IMR-90 (cell line): ENCODE measurements at regions not wholly inside any gene's neighbourhood (a gene's known extent, or its start where the extent isn't known, plus 50 kb on each side); places are given as distances from the start of the nearest gene placed in this dataset.

Experiments
- ATAC-seq: fragments of 200-7000 bp; cut with Tn5 transposase; 2 replicates; pipeline ENCODE4 v1.9.1; 2020; ENCODE audit warnings: low read depth, mild to moderate bottlenecking, moderate library complexity
- BruUV-seq: library from RNA; stranded (reverse); fragments of 400-500 nt; replicated peaks from 2 replicates; lab custom pipeline; 2021; lab: Mats Ljungman, UMichigan
- CTCF ChIA-PET: fragments of 300-600 bp; formaldehyde crosslinking; extraction: SDS; loops from one replicate; lab custom pipeline; 2021; ENCODE audit warnings: antibody characterized with exemption; lab: Yijun Ruan, JAX
- POLR2A ChIA-PET: fragments of 300-600 bp; sonication (Branson Sonifier 250); formaldehyde crosslinking; loops from one replicate; lab custom pipeline; 2022; ENCODE audit warnings: antibody characterized with exemption; ENCODE audit not compliant: unreplicated experiment; lab: Charles Lee
- DNase-seq: peaks from one replicate; pipeline ENCODE4 v3.0.0; 2013
- H2AFZ ChIP-seq: replicated peaks from 2 replicates; pipeline ENCODE3; 2013; ENCODE audit warnings: low read length, mild to moderate bottlenecking; ENCODE audit not compliant: poor library complexity
- H2AK5ac ChIP-seq: 2 replicates; pipeline ENCODE4 v1.6.1; 2013; ENCODE audit warnings: low read depth, low read length, inconsistent platforms
- H2AK9ac ChIP-seq: replicated peaks from 2 replicates; pipeline ENCODE3; 2013; ENCODE audit warnings: mild to moderate bottlenecking, low read depth, low read length, moderate library complexity; ENCODE audit not compliant: poor library complexity
- H2BK120ac ChIP-seq: 2 replicates; pipeline ENCODE4 v1.6.1; 2013; ENCODE audit warnings: low read depth, low read length, inconsistent platforms
- H2BK15ac ChIP-seq: 3 replicates; pipeline ENCODE4 v1.6.1; 2013; ENCODE audit warnings: low read depth, low read length, inconsistent platforms
- H2BK20ac ChIP-seq: 2 replicates; pipeline ENCODE4 v1.6.1; 2013; ENCODE audit warnings: low read depth, mild to moderate bottlenecking, inconsistent platforms, low read length, moderate library complexity
- H2BK5ac ChIP-seq: 2 replicates; pipeline ENCODE4 v1.6.1; 2013; ENCODE audit warnings: mild to moderate bottlenecking, low read depth, low read length, inconsistent platforms; ENCODE audit not compliant: poor library complexity, severe bottlenecking
- H3K14ac ChIP-seq: replicated peaks from 2 replicates; pipeline ENCODE4 v1.6.1; 2013; ENCODE audit warnings: low read depth, low read length, inconsistent platforms
- H3K18ac ChIP-seq: 2 replicates; pipeline ENCODE4 v1.6.1; 2013; ENCODE audit warnings: low read depth, low read length, control low read depth
- H3K23ac ChIP-seq: 2 replicates; pipeline ENCODE4 v1.6.1; 2013; ENCODE audit warnings: low read depth, low read length, inconsistent platforms
- H3K27ac ChIP-seq: 2 replicates; pipeline ENCODE4 v1.5.1; 2013; ENCODE audit warnings: mild to moderate bottlenecking, control low read depth, low read length; ENCODE audit not compliant: insufficient read depth
- H3K27me3 ChIP-seq: 2 replicates; pipeline ENCODE4 v1.6.1; 2013; ENCODE audit warnings: low read length; ENCODE audit not compliant: control insufficient read depth, insufficient read depth
- H3K36me3 ChIP-seq: 2 replicates; pipeline ENCODE4 v1.6.1; 2013; ENCODE audit warnings: low read length, mixed read lengths; ENCODE audit not compliant: control insufficient read depth, insufficient read depth
- H3K4ac ChIP-seq: 2 replicates; pipeline ENCODE4 v1.6.1; 2013; ENCODE audit warnings: low read depth, low read length, inconsistent platforms
- H3K4me1 ChIP-seq: 2 replicates; pipeline ENCODE4 v1.6.1; 2013; ENCODE audit warnings: low read length, mixed read lengths; ENCODE audit not compliant: control insufficient read depth, insufficient read depth
- H3K4me2 ChIP-seq: 2 replicates; pipeline ENCODE4 v1.6.1; 2013; ENCODE audit warnings: low read depth, mild to moderate bottlenecking, control low read depth, low read length, moderate library complexity
- H3K4me3 ChIP-seq: 2 replicates; pipeline ENCODE4 v1.5.1; 2013; ENCODE audit warnings: low read depth, mild to moderate bottlenecking, control low read depth, low read length, moderate library complexity; ENCODE audit not compliant: insufficient read depth
- H3K56ac ChIP-seq: 2 replicates; pipeline ENCODE4 v1.6.1; 2013; ENCODE audit warnings: low read length, inconsistent platforms; ENCODE audit not compliant: insufficient read depth; ENCODE audit errors: extremely low read depth
- H3K79me1 ChIP-seq, 2 experiments: 2 replicates each; pipeline ENCODE4 v1.6.1; 2013; ENCODE audit warnings: low read length in 2 of 2, inconsistent platforms in 1 of 2, low read depth in 1 of 2
- H3K9ac ChIP-seq: 2 replicates; pipeline ENCODE4 v1.6.1; 2013; ENCODE audit warnings: low read depth, low read length, control low read depth
- H3K9me1 ChIP-seq: 2 replicates; pipeline ENCODE4 v1.6.1; 2013; ENCODE audit warnings: low read length, inconsistent platforms; ENCODE audit not compliant: insufficient read depth
- H3K9me3 ChIP-seq: 2 replicates; pipeline ENCODE4 v1.6.1; 2013; ENCODE audit warnings: low read length; ENCODE audit not compliant: control insufficient read depth, insufficient read depth
- H4K20me1 ChIP-seq: 2 replicates; pipeline ENCODE4 v1.6.1; 2013; ENCODE audit warnings: low read length, inconsistent platforms; ENCODE audit not compliant: insufficient read depth
- H4K5ac ChIP-seq: 2 replicates; pipeline ENCODE4 v1.6.1; 2013; ENCODE audit warnings: mild to moderate bottlenecking, low read depth, low read length, control low read depth
- H4K8ac ChIP-seq, 2 experiments: 2 replicates each; pipeline ENCODE4 v1.6.1; 2013; ENCODE audit warnings: low read depth in 2 of 2, low read length in 2 of 2, control low read depth in 1 of 2, inconsistent platforms in 1 of 2
- H4K91ac ChIP-seq: 2 replicates; pipeline ENCODE4 v1.6.1; 2013; ENCODE audit warnings: low read depth, low read length, inconsistent platforms; ENCODE audit not compliant: insufficient read depth
- BHLHE40 ChIP-seq: fragments of 150-350 bp; IDR thresholded peaks from 2 replicates; pipeline ENCODE4 v1.6.1; 2016; ENCODE audit warnings: mild to moderate bottlenecking, low read depth, low read length
- CEBPB ChIP-seq: IDR thresholded peaks from 2 replicates; pipeline ENCODE4 v1.6.1; 2012; ENCODE audit warnings: low read depth, low read length, improper control_type of control experiment
- MAFK ChIP-seq: IDR thresholded peaks from 2 replicates; pipeline ENCODE4 v1.6.1; 2012; ENCODE audit warnings: low read depth, low read length, improper control_type of control experiment
- NFE2L2 ChIP-seq: fragments of 150-350 bp; IDR thresholded peaks from 2 replicates; pipeline ENCODE4 v1.6.1; 2016; ENCODE audit warnings: low read depth, mild to moderate bottlenecking, low read length
- RCOR1 ChIP-seq: IDR thresholded peaks from 2 replicates; pipeline ENCODE4 v1.6.1; 2012; ENCODE audit warnings: mild to moderate bottlenecking, low read length, improper control_type of control experiment; ENCODE audit not compliant: insufficient replicate concordance
- SMC3 ChIP-seq: fragments of 150-350 bp; IDR thresholded peaks from 2 replicates; pipeline ENCODE4 v1.6.1; 2016; ENCODE audit warnings: low read depth, mild to moderate bottlenecking, antibody characterized with exemption, low read length, moderate library complexity
- dilution Hi-C: fragments of 300-500 bp; cut with HindIII; formaldehyde crosslinking; loops from one replicate; pipeline ENCODE4 v1.14.3; 2018; ENCODE audit warnings: low sequenced_read_pairs; ENCODE audit not compliant: unreplicated experiment
- in situ Hi-C: fragments of 300-500 bp; cut with MboI; formaldehyde crosslinking; loops from 3 replicates; pipeline ENCODE4 v1.14.3; 2019; ENCODE audit warnings: low sequenced_read_pairs, inconsistent platforms, mixed read lengths
- intact Hi-C: fragments of 100-400 bp; cut with micrococcal nuclease; formaldehyde crosslinking; loops from 2 replicates; pipeline ENCODE4 v1.10.0; 2022
- TF ChIP-seq, protein P1 (sequence below): conservative IDR thresholded peaks from 2 replicates; pipeline ENCODE4 v1.5.1; 2012; ENCODE audit warnings: mild to moderate bottlenecking, low read depth, low read length, improper control_type of control experiment
- TF ChIP-seq, protein P2 (sequence below): fragments of 150-350 bp; IDR thresholded peaks from 2 replicates; pipeline ENCODE4 v1.6.1; 2016; ENCODE audit warnings: low read depth, mild to moderate bottlenecking, low read length, moderate library complexity, borderline replicate concordance

DNA sequence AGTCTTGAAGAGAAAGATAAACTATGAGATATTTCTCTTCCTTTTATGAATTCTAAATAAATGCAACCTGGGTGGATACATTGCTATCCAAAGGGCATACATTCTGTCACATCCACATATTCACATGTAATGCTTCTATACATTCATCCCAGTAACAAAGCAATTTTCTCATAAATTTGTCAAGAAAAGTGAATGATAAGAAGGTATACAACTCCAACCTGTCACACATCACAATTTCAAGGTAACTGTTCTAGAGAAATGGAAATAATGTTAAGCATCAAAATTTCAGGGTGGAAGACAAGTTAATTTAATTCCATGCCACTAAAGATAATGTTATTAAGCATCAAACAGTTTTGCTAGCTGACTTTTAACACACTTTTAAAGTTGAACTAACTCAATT is 212.9 kb downstream of the SYT10 start:
- Histone ChIP-seq H3K56ac (no peak overlapping the region), H3K79me1 (no peaks in the 10 kb centered on the region), H2BK15ac (no peak overlapping the region), H3K9me3 (peaks cover 14% of the 10 kb centered on the region; the same call in 1 of the 2 replicates), H3K23ac (no peak overlapping the region), H3K4ac (no peak overlapping the region), H4K5ac (no peak overlapping the region), H3K27me3 (no peaks in the 10 kb centered on the region), H2BK5ac (no peak overlapping the region), H3K4me1 (no peaks in the 10 kb centered on the region), H2BK20ac (no peak overlapping the region), H4K20me1 (no peaks in the 10 kb centered on the region), H2AK9ac (no peak overlapping the region), H3K27ac (no peak overlapping the region), H3K14ac (no peak overlapping the region), H3K9me1 (no peaks in the 10 kb centered on the region), H2AFZ (no peak overlapping the region), H2AK5ac (no peak overlapping the region), H3K9ac (no peak overlapping the region), H2BK120ac (no peak overlapping the region), H3K4me2 (no peak overlapping the region), H4K8ac (no peak overlapping the region), H3K36me3 (no peaks in the 10 kb centered on the region), H4K91ac (no peak overlapping the region), H3K18ac (no peak overlapping the region), H3K4me3 (no peak overlapping the region)
- ChIA-PET POLR2A (no interaction called here), CTCF (no interaction called here)
- no TSS peak for BruUV-seq
- intact Hi-C loops (no loop called here), dilution Hi-C loops (no loop called here), in situ Hi-C loops (no loop called here)
- ATAC-seq (no peak), DNase-seq (no peak)
- TF ChIP-seq MAFK = no peak
- TF ChIP-seq BHLHE40 = no peak
- TF ChIP-seq CEBPB = no peak
- TF ChIP-seq RCOR1 = no peak
- no peak for TF ChIP-seq NFE2L2
- TF ChIP-seq, protein P1, sequence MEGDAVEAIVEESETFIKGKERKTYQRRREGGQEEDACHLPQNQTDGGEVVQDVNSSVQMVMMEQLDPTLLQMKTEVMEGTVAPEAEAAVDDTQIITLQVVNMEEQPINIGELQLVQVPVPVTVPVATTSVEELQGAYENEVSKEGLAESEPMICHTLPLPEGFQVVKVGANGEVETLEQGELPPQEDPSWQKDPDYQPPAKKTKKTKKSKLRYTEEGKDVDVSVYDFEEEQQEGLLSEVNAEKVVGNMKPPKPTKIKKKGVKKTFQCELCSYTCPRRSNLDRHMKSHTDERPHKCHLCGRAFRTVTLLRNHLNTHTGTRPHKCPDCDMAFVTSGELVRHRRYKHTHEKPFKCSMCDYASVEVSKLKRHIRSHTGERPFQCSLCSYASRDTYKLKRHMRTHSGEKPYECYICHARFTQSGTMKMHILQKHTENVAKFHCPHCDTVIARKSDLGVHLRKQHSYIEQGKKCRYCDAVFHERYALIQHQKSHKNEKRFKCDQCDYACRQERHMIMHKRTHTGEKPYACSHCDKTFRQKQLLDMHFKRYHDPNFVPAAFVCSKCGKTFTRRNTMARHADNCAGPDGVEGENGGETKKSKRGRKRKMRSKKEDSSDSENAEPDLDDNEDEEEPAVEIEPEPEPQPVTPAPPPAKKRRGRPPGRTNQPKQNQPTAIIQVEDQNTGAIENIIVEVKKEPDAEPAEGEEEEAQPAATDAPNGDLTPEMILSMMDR = no peak
- no peak for TF ChIP-seq SMC3
- TF ChIP-seq, protein P2, sequence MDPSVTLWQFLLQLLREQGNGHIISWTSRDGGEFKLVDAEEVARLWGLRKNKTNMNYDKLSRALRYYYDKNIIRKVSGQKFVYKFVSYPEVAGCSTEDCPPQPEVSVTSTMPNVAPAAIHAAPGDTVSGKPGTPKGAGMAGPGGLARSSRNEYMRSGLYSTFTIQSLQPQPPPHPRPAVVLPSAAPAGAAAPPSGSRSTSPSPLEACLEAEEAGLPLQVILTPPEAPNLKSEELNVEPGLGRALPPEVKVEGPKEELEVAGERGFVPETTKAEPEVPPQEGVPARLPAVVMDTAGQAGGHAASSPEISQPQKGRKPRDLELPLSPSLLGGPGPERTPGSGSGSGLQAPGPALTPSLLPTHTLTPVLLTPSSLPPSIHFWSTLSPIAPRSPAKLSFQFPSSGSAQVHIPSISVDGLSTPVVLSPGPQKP = no peak
